ENCODE measurements at regions not wholly inside any gene's neighbourhood (a gene's known extent, or its start where the extent isn't known, plus 50 kb on each side); places are given as distances from the start of the nearest gene placed in this dataset.

GRCh38 chr2:18898271-18898670, 308.9 kb upstream of the NT5C1B start:
- Histone ChIP-seq H3K9me3 (no peaks in the 10 kb centered on the region), H3K36me3 (no peaks in the 10 kb centered on the region), H3K4me3 (no peak overlapping the region), H3K4me1 (peaks cover 0 to 8% (median 4%) of the 10 kb centered on the region in 3 donors), H3K27ac (no peak overlapping the region), H3K27me3 (no peaks in the 10 kb centered on the region)
- intact Hi-C loops (cut with DNase I), result no loop called here
- TF ChIP-seq CTCF (IDR thresholded peaks at IDR 0.05) (no peak), POLR2A (IDR thresholded peaks at IDR 0.05) (no peak)
- DNase-seq, result no peak

GRCh38 chr2:18896125-18896764, 306.9 kb upstream of the NT5C1B start:
- H3K4me1 ChIP-seq, result peaks cover 0 to 5% (median 4%) of the 10 kb centered on the region in 3 donors
- intact Hi-C loops (cut with DNase I), result no loop called here
- DNase-seq, result no peak
- H3K27ac ChIP-seq, result no peak overlapping the region
- no peak overlapping the region for H3K4me3 ChIP-seq
- H3K36me3 ChIP-seq, result no peaks in the 10 kb centered on the region
- TF ChIP-seq POLR2A (IDR thresholded peaks at IDR 0.05), result no peak
- no peak for TF ChIP-seq CTCF (IDR thresholded peaks at IDR 0.05)
- 52 to 70% methylated on average over 2 of the region's 2 CpGs for WGBS, 2 donors
- H3K9me3 ChIP-seq, result no peaks in the 10 kb centered on the region
- H3K27me3 ChIP-seq, result no peaks in the 10 kb centered on the region

- WGBS, 2 donors, result 80 to 84% methylated on average over 3 of the region's 3 CpGs
- intact Hi-C loops (cut with DNase I), result no loop called here
- Histone ChIP-seq H3K36me3 (no peaks in the 10 kb centered on the region), H3K9me3 (no peaks in the 10 kb centered on the region), H3K4me3 (no peak overlapping the region), H3K27me3 (no peaks in the 10 kb centered on the region), H3K27ac (no peak overlapping the region), H3K4me1 (no peaks in the 10 kb centered on the region)
- no peak for DNase-seq
- no peak for TF ChIP-seq CTCF (IDR thresholded peaks at IDR 0.05)
- no peak for TF ChIP-seq POLR2A (IDR thresholded peaks at IDR 0.05)
These were observed 302.4 kb upstream of the NT5C1B start for GRCh38 chr2:18891600-18892345.

- H3K36me3 ChIP-seq, result no peaks in the 10 kb centered on the region
- TF ChIP-seq POLR2A (IDR thresholded peaks at IDR 0.05) (no peak), CTCF (IDR thresholded peaks at IDR 0.05) (no peak)
- no peak overlapping the region for H3K27ac ChIP-seq
- no peak for DNase-seq
- no peaks in the 10 kb centered on the region for H3K27me3 ChIP-seq
- intact Hi-C loops (cut with DNase I), result no loop called here
- 60 to 61% methylated on average over 5 of the region's 5 CpGs for WGBS, 2 donors
- no peaks in the 10 kb centered on the region for H3K9me3 ChIP-seq
- no peaks in the 10 kb centered on the region for H3K4me1 ChIP-seq
- no peak overlapping the region for H3K4me3 ChIP-seq
These were observed 300.4 kb upstream of the NT5C1B start for GRCh38 chr2:18889565-18890332.

- Histone ChIP-seq H3K4me1 (no peaks in the 10 kb centered on the region), H3K9me3 (no peaks in the 10 kb centered on the region), H3K27ac (no peak overlapping the region), H3K36me3 (no peaks in the 10 kb centered on the region), H3K4me3 (no peak overlapping the region), H3K27me3 (no peaks in the 10 kb centered on the region)
- TF ChIP-seq CTCF (IDR thresholded peaks at IDR 0.05), result no peak
- no peak for TF ChIP-seq POLR2A (IDR thresholded peaks at IDR 0.05)
- intact Hi-C loops (cut with DNase I), result no loop called here
- 89 to 90% methylated on average over 2 of the region's 2 CpGs for WGBS, 2 donors
- DNase-seq, result no peak
These were observed 296.1 kb upstream of the NT5C1B start for GRCh38 chr2:18885457-18885856.

All from esophagus squamous epithelium (tissue), 5 donors.